ENCODE measurements at regions not wholly inside any gene's neighbourhood (a gene's known extent, or its start where the extent isn't known, plus 50 kb on each side); places are given as distances from the start of the nearest gene placed in this dataset.

DNA sequence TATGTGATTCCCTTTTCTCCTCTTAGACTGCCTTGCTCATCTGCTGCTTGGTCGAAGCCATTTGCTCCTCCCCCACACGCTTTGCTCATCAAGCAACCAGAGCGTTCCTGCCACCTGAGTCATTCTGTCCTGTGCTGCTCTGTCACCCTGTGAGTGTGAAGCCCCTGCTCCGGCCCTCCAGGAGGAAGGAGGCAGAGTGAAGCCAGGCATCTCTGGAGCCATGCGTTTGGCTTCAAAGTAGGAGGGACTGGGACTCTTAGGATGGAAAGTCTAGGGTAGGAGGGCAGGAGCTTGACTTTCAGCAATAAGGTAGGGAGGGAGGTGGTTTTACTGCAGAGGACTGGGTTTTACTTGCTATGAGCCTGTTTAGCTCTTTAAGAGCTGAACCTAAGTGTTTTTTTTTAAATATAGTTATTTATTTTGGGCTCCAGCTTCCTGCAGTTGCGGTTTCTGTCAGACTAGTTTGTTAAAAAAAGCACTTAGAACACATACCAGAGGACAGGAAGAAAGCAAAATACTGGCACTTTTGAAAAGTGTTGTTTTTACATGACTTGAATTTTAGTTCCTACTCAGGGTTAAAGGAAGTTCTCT is 63.6 kb downstream of the SPINK2 start:
- Histone ChIP-seq H3K4me1 (no peaks in the 10 kb centered on the region), H3K36me3 (no peaks in the 10 kb centered on the region), H3K27ac (no peak overlapping the region), H3K4me3 (no peak overlapping the region), H3K27me3 (no peaks in the 10 kb centered on the region), H3K9me3 (no peaks in the 10 kb centered on the region)
- intact Hi-C loops (cut with DNase I): no loop called here
- peak; percentile 34 to 66 (median 62) for ATAC-seq
- DNase-seq: peak in 1 of 3 donors; percentile 23
- TF ChIP-seq, protein P1, sequence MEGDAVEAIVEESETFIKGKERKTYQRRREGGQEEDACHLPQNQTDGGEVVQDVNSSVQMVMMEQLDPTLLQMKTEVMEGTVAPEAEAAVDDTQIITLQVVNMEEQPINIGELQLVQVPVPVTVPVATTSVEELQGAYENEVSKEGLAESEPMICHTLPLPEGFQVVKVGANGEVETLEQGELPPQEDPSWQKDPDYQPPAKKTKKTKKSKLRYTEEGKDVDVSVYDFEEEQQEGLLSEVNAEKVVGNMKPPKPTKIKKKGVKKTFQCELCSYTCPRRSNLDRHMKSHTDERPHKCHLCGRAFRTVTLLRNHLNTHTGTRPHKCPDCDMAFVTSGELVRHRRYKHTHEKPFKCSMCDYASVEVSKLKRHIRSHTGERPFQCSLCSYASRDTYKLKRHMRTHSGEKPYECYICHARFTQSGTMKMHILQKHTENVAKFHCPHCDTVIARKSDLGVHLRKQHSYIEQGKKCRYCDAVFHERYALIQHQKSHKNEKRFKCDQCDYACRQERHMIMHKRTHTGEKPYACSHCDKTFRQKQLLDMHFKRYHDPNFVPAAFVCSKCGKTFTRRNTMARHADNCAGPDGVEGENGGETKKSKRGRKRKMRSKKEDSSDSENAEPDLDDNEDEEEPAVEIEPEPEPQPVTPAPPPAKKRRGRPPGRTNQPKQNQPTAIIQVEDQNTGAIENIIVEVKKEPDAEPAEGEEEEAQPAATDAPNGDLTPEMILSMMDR (IDR thresholded peaks at IDR 0.05): no peak
- TF ChIP-seq POLR2A (IDR thresholded peaks at IDR 0.05): no peak
- 17% methylated on average over 6 of the region's 6 CpGs for WGBS (ENCODE audit: insufficient coverage, low coverage, low lambda C conversion rate, missing lambda C conversion rate)

DNA sequence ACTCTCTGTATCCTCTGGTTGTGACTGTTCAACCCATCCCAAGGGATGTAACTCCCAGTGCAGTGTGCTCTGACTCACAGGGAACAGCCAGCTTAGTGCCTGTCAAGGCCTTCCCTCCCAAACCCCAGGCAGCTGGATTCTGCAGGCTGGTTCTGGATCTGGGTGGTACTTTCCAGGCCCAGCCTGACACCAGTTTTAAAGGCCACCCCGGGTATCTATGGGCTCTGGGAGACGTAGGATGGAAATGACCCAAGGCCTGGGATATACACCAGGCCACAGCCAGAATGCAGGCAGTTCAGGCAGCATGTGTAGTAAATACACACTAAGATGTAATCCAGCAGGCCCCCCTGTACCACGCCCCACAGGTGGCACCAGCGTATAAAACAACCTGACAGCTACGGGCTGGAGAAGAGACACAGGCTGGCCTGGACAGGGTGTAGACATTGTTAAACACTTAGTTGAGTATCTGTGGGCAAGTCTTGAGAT is 64.2 kb downstream of the SPINK2 start:
- Histone ChIP-seq H3K4me1 (no peaks in the 10 kb centered on the region), H3K9me3 (no peaks in the 10 kb centered on the region), H3K36me3 (no peaks in the 10 kb centered on the region), H3K27me3 (no peaks in the 10 kb centered on the region), H3K4me3 (no peak overlapping the region), H3K27ac (no peak overlapping the region)
- 74% methylated on average over 3 of the region's 5 CpGs for WGBS (ENCODE audit: insufficient coverage, low coverage, low lambda C conversion rate, missing lambda C conversion rate)
- intact Hi-C loops (cut with DNase I): no loop called here
- ATAC-seq: peak in 2 of 4 donors; percentile 10 to 17
- no peak for DNase-seq
- TF ChIP-seq, protein P1 (IDR thresholded peaks at IDR 0.05): no peak
- no peak for TF ChIP-seq POLR2A (IDR thresholded peaks at IDR 0.05)

DNA sequence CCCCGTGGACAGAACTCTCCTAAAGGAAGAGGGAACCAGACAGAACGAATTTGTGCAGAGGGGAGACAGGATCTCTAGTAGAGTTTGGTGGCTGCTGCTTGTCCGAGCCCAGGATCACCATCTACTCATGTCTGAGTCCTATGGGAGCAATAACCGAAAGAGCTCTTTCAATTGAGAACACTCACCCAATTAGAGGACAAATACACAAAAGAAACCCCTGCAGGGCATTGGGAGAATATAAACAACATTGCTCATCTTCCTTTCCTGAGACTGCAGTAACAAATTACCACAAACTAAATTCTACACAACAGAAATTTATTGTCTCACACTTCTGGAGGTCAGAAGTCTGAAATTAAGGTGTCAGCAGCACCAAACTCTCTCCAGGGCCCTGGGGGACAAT is 65.6 kb downstream of the SPINK2 start:
- intact Hi-C loops (cut with DNase I): no loop called here
- Histone ChIP-seq H3K9me3 (no peaks in the 10 kb centered on the region), H3K4me3 (no peak overlapping the region), H3K4me1 (no peaks in the 10 kb centered on the region), H3K27ac (no peak overlapping the region), H3K27me3 (no peaks in the 10 kb centered on the region), H3K36me3 (no peaks in the 10 kb centered on the region)
- DNase-seq (no peak), ATAC-seq (no peak)
- 40% methylated on average over 3 of the region's 4 CpGs for WGBS (ENCODE audit: insufficient coverage, low coverage, low lambda C conversion rate, missing lambda C conversion rate)
- TF ChIP-seq, protein P1 (IDR thresholded peaks at IDR 0.05): no peak
- no peak for TF ChIP-seq POLR2A (IDR thresholded peaks at IDR 0.05)

DNA sequence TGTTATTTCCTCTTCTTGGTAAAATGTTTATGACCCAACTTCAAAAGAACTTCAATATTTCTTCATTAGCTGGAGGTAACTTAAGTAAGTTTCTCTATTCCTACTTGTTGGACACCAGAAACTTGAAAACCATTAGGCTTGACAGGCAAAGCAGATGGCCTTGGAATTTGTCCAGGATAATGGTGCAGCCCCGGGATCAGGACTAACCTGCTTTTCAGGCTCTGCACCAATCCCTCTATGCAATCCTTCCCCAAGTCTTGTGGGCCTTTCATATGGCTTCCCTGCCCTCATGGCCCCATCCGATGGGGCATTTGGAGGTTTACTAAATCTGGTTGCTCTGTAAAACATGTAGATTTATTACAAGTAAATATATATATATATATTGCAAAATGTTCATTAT is 68.5 kb downstream of the SPINK2 start:
- intact Hi-C loops (cut with DNase I): no loop called here
- WGBS (ENCODE audit: insufficient coverage, low coverage, low lambda C conversion rate, missing lambda C conversion rate): 41% methylated on average over 2 of the region's 2 CpGs
- TF ChIP-seq, protein P1 (IDR thresholded peaks at IDR 0.05): no peak
- TF ChIP-seq POLR2A (IDR thresholded peaks at IDR 0.05): no peak
- Histone ChIP-seq H3K27ac (no peak overlapping the region), H3K9me3 (no peaks in the 10 kb centered on the region), H3K27me3 (no peaks in the 10 kb centered on the region), H3K36me3 (no peaks in the 10 kb centered on the region), H3K4me3 (no peak overlapping the region), H3K4me1 (no peaks in the 10 kb centered on the region)
- ATAC-seq: no peak
- no peak for DNase-seq

DNA sequence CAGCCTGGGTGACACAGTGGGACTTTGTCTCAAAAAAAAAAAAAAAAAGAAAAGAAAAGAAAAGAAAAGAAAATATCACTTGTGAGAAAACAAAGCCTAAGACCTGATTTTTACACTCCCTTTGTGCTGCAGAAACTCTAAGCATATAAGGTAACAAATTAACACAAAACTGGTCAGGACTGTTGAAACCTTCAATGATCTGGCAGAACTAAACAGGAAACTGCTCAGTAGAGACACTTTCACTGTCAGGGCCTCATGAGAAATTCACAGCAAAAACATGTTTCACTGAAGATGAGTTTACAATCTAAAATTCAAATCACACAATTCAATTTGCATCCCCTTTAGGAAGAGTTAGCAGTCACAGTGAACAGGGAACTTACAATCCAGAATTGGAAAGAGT is 69.1 kb upstream of the HOPX start:
- DNase-seq (no peak), ATAC-seq (no peak)
- TF ChIP-seq, protein P1 (IDR thresholded peaks at IDR 0.05): no peak
- no peak for TF ChIP-seq POLR2A (IDR thresholded peaks at IDR 0.05)
- intact Hi-C loops (cut with DNase I): no loop called here
- Histone ChIP-seq H3K4me3 (no peak overlapping the region), H3K27me3 (no peaks in the 10 kb centered on the region), H3K4me1 (no peaks in the 10 kb centered on the region), H3K36me3 (no peaks in the 10 kb centered on the region), H3K9me3 (no peaks in the 10 kb centered on the region), H3K27ac (no peak overlapping the region)

Data from right lobe of liver (tissue), 6 donors.